DND-41 (cell line): ENCODE measurements at regions not wholly inside any gene's neighbourhood (a gene's known extent, or its start where the extent isn't known, plus 50 kb on each side); places are given as distances from the start of the nearest gene placed in this dataset.

Experiments used
- CTCF ChIP-seq: IDR thresholded peaks from 2 replicates; pipeline ENCODE4 v1.5.1; 2012; ENCODE audit warnings: borderline replicate concordance, low read length, moderate library complexity, mild to moderate bottlenecking; ENCODE audit not compliant: poor library complexity, severe bottlenecking; ENCODE audit errors: extremely low read depth
- EZH2 ChIP-seq: IDR thresholded peaks from 3 replicates; pipeline ENCODE4 v1.6.1; 2012; ENCODE audit warnings: borderline replicate concordance, low read depth, mild to moderate bottlenecking, moderate library complexity, low read length, inconsistent platforms; ENCODE audit not compliant: severe bottlenecking

GRCh38 chr3:99425930-99426329, 212.5 kb upstream of the COL8A1 start:
- no peak for TF ChIP-seq EZH2
- TF ChIP-seq CTCF = no peak
